B cell (primary cell): ENCODE measurements at regions not wholly inside any gene's neighbourhood (a gene's known extent, or its start where the extent isn't known, plus 50 kb on each side); places are given as distances from the start of the nearest gene placed in this dataset.

ENCODE experiments used
- EZH2 ChIP-seq: IDR thresholded peaks from 2 replicates; pipeline ENCODE4 v1.6.1; 2012; ENCODE audit warnings: borderline replicate concordance, low read depth, mild to moderate bottlenecking, moderate library complexity, low read length; ENCODE audit not compliant: insufficient read depth, poor library complexity, severe bottlenecking
- TF ChIP-seq, protein P1 (sequence below): fragments of 200-600 bp; IDR thresholded peaks from one replicate; pipeline ENCODE4 v1.8.0; 2022; ENCODE audit warnings: antibody characterized with exemption, mild to moderate bottlenecking

DNA sequence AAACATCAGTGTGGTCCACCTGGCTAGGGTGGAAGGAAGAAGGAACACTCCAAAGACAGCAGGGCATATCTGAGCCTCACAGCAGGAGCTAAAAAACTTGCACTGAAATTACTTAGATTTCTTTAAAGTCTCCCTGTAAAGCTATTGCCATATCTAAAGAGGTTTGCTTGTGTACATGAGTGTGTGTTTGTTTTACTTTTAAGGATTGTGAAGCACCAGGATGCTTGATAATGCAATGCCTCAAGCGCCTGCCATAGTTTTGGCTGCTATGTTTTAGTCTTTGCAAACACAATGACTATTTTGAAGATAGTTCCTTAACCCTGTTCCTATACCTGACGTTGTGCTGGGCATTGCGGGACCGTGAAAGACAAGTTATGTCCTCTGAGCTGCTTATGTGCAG lies 65.0 kb downstream of the ID4 start:
- TF ChIP-seq, protein P1, sequence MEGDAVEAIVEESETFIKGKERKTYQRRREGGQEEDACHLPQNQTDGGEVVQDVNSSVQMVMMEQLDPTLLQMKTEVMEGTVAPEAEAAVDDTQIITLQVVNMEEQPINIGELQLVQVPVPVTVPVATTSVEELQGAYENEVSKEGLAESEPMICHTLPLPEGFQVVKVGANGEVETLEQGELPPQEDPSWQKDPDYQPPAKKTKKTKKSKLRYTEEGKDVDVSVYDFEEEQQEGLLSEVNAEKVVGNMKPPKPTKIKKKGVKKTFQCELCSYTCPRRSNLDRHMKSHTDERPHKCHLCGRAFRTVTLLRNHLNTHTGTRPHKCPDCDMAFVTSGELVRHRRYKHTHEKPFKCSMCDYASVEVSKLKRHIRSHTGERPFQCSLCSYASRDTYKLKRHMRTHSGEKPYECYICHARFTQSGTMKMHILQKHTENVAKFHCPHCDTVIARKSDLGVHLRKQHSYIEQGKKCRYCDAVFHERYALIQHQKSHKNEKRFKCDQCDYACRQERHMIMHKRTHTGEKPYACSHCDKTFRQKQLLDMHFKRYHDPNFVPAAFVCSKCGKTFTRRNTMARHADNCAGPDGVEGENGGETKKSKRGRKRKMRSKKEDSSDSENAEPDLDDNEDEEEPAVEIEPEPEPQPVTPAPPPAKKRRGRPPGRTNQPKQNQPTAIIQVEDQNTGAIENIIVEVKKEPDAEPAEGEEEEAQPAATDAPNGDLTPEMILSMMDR, result no peak
- TF ChIP-seq EZH2, result no peak
